Transverse colon (tissue), 4 donors: ENCODE measurements at regions not wholly inside any gene's neighbourhood (a gene's known extent, or its start where the extent isn't known, plus 50 kb on each side); places are given as distances from the start of the nearest gene placed in this dataset.

Experiments
- CTCF ChIP-seq, 5 experiments: fragments of 200-600 bp in 3 of 5; fragments of 450-650 bp in 2 of 5; sonication (generic) in 3 of 5; IDR thresholded peaks; 1 replicate in 2 of 5; 2 replicates in 3 of 5; pipeline ENCODE4 v1.5.1; 2016 to 2017; ENCODE audit warnings: antibody characterized with exemption in 5 of 5, inconsistent platforms in 3 of 5, mild to moderate bottlenecking in 2 of 5, moderate library complexity in 1 of 5
- EP300 ChIP-seq: sonication (generic); formaldehyde crosslinking; IDR thresholded peaks from one replicate; pipeline ENCODE4 v1.6.1; 2017; ENCODE audit warnings: antibody characterized with exemption, low read depth
- POLR2A ChIP-seq: fragments of 450-650 bp; IDR thresholded peaks from one replicate; pipeline ENCODE4 v1.6.1; 2016; ENCODE audit warnings: antibody characterized with exemption, mild to moderate bottlenecking, moderate library complexity
- POLR2AphosphoS5 ChIP-seq, 3 donors: sonication (generic); formaldehyde crosslinking; IDR thresholded peaks; one replicate each; pipeline ENCODE4 v1.6.1; 2016; ENCODE audit warnings: antibody characterized with exemption in 3 of 3

GRCh38 chr2:217219164-217219520 lies 359.3 kb upstream of the TNP1 start:
- TF ChIP-seq CTCF (IDR thresholded peaks at IDR 0.05) = no peak
- TF ChIP-seq POLR2A = no peak
- TF ChIP-seq EP300 = no peak
- TF ChIP-seq POLR2AphosphoS5 (IDR thresholded peaks at IDR 0.05) = no peak
